GM23338 (cell line): ENCODE measurements at regions not wholly inside any gene's neighbourhood (a gene's known extent, or its start where the extent isn't known, plus 50 kb on each side); places are given as distances from the start of the nearest gene placed in this dataset.

Experiments
- ATAC-seq: fragments of 200-7000 bp; cut with Tn5 transposase; 3 replicates; pipeline ENCODE4 v1.9.1; 2020
- DNase-seq: peaks from one replicate; pipeline ENCODE4 v3.0.0-alpha.2; 2015; ENCODE audit warnings: low spot score
- H2AFZ ChIP-seq: fragments of 200-600 bp; sonication (generic); 2 replicates; pipeline ENCODE4 v1.8.0; 2016; ENCODE audit warnings: antibody characterized with exemption, mild to moderate bottlenecking, moderate library complexity
- H3F3A ChIP-seq: fragments of 200-600 bp; sonication (generic); replicated peaks from 2 replicates; pipeline ENCODE4 v1.8.0; 2017; ENCODE audit warnings: antibody characterized with exemption, mixed run types, low read depth
- H3K27ac ChIP-seq: fragments of 200-600 bp; sonication (generic); 2 replicates; pipeline ENCODE4 v1.6.1; 2016; ENCODE audit warnings: low read depth
- H3K27me3 ChIP-seq: fragments of 200-600 bp; sonication (generic); 2 replicates; pipeline ENCODE4 v1.8.0; 2016; ENCODE audit warnings: mild to moderate bottlenecking, mixed run types, moderate library complexity; ENCODE audit not compliant: insufficient read depth
- H3K36me3 ChIP-seq: fragments of 200-600 bp; sonication (generic); 2 replicates; pipeline ENCODE4 v1.8.0; 2016; ENCODE audit warnings: mild to moderate bottlenecking; ENCODE audit not compliant: insufficient read depth
- H3K4me1 ChIP-seq: fragments of 200-600 bp; sonication (generic); 2 replicates; pipeline ENCODE4 v1.8.0; 2016; ENCODE audit warnings: mild to moderate bottlenecking, moderate library complexity; ENCODE audit not compliant: insufficient read depth
- H3K4me2 ChIP-seq: fragments of 200-600 bp; sonication (generic); 2 replicates; pipeline ENCODE4 v1.7.1; 2017; ENCODE audit warnings: mixed run types
- H3K4me3 ChIP-seq: fragments of 200-600 bp; sonication (generic); 2 replicates; pipeline ENCODE4 v1.6.1; 2016; ENCODE audit warnings: mixed run types
- H3K79me2 ChIP-seq: fragments of 200-600 bp; sonication (generic); replicated peaks from 2 replicates; pipeline ENCODE4 v1.8.0; 2017; ENCODE audit warnings: mild to moderate bottlenecking; ENCODE audit not compliant: insufficient read depth
- H3K9me2 ChIP-seq: fragments of 200-600 bp; sonication (generic); 2 replicates; pipeline ENCODE4 v1.8.0; 2017; ENCODE audit not compliant: insufficient read depth
- H4K20me1 ChIP-seq: fragments of 200-600 bp; sonication (generic); replicated peaks from 2 replicates; pipeline ENCODE4 v1.8.0; 2017; ENCODE audit warnings: mild to moderate bottlenecking; ENCODE audit not compliant: insufficient read depth
- H3K27ac Mint-ChIP-seq: 2 replicates; pipeline ENCODE4 v1.8.0; 2020; ENCODE audit warnings: inconsistent platforms, mild to moderate bottlenecking, moderate library complexity, mixed read lengths
- H3K27me3 Mint-ChIP-seq: 3 replicates; pipeline ENCODE4 v1.8.0; 2022; ENCODE audit warnings: low read depth, mild to moderate bottlenecking, moderate library complexity, mixed read lengths, inconsistent platforms; ENCODE audit not compliant: insufficient read depth, poor library complexity
- H3K36me3 Mint-ChIP-seq: 3 replicates; pipeline ENCODE4 v1.8.0; 2021; ENCODE audit warnings: low read depth, mild to moderate bottlenecking, inconsistent platforms, moderate library complexity, mixed read lengths
- H3K4me1 Mint-ChIP-seq: 3 replicates; pipeline ENCODE4 v1.8.0; 2020; ENCODE audit warnings: mild to moderate bottlenecking, inconsistent platforms, mixed read lengths
- H3K4me3 Mint-ChIP-seq: 3 replicates; pipeline ENCODE4 v1.8.0; 2021; ENCODE audit warnings: moderate library complexity, mild to moderate bottlenecking, inconsistent platforms, mixed read lengths
- H3K9me3 Mint-ChIP-seq: 3 replicates; pipeline ENCODE4 v1.8.0; 2020; ENCODE audit warnings: moderate library complexity, mild to moderate bottlenecking, inconsistent platforms, mixed read lengths
- CREB1 ChIP-seq: fragments of 250-450 bp; sonication (Bioruptor Pico); IDR thresholded peaks from 2 replicates; pipeline ENCODE4 v1.5.0; 2020; ENCODE audit warnings: low read depth, mild to moderate bottlenecking, moderate library complexity
- CTCF ChIP-seq, 2 experiments: fragments of 200-600 bp in 1 of 2; sonication (generic) in 1 of 2; conservative IDR thresholded peaks; 2 replicates each; pipeline versions ENCODE4 v1.5.1 to v1.6.1; 2016 to 2017; ENCODE audit warnings: antibody characterized with exemption in 2 of 2, low read depth in 2 of 2, mild to moderate bottlenecking in 2 of 2, moderate library complexity in 1 of 2
- ETS1 ChIP-seq: IDR thresholded peaks from 2 replicates; pipeline ENCODE4 v1.6.1; 2016; ENCODE audit warnings: antibody characterized with exemption
- EZH2 ChIP-seq: fragments of 200-600 bp; sonication (generic); IDR thresholded peaks from one replicate; pipeline ENCODE4 v1.8.0; 2017; ENCODE audit warnings: antibody characterized with exemption, mild to moderate bottlenecking, low read depth; ENCODE audit not compliant: unreplicated experiment
- EZH2phosphoT487 ChIP-seq: fragments of 200-600 bp; sonication (generic); IDR thresholded peaks from one replicate; pipeline ENCODE4 v1.8.1; 2018; ENCODE audit warnings: antibody characterized with exemption; ENCODE audit not compliant: unreplicated experiment
- JUNB ChIP-seq: IDR thresholded peaks from one replicate; pipeline ENCODE4 v1.6.1; 2016; ENCODE audit warnings: antibody characterized with exemption; ENCODE audit not compliant: unreplicated experiment
- NANOG ChIP-seq: IDR thresholded peaks from 2 replicates; pipeline ENCODE4 v1.6.1; 2016; ENCODE audit warnings: antibody characterized with exemption, borderline replicate concordance
- POLR2AphosphoS5 ChIP-seq: IDR thresholded peaks from 2 replicates; pipeline ENCODE4 v1.6.1; 2016; ENCODE audit warnings: antibody characterized with exemption, low read depth
- REST ChIP-seq: IDR thresholded peaks from one replicate; pipeline ENCODE4 v1.6.1; 2018; ENCODE audit warnings: antibody characterized with exemption; ENCODE audit not compliant: unreplicated experiment
- STAT1 ChIP-seq: IDR thresholded peaks from one replicate; pipeline ENCODE4 v1.6.1; 2016; ENCODE audit warnings: antibody characterized with exemption; ENCODE audit not compliant: unreplicated experiment
- ZNF114 ChIP-seq: fragments of 250-450 bp; sonication (Bioruptor Pico); IDR thresholded peaks from 2 replicates; pipeline ENCODE4 v1.5.0; 2020; ENCODE audit warnings: mild to moderate bottlenecking, moderate library complexity
- ZNF331 ChIP-seq: fragments of 250-450 bp; sonication (Bioruptor Pico); IDR thresholded peaks from 2 replicates; pipeline ENCODE4 v1.5.0; 2020; ENCODE audit warnings: low read depth, mild to moderate bottlenecking, moderate library complexity
- TF ChIP-seq, protein P1 (sequence below): fragments of 250-450 bp; sonication (Bioruptor Pico); IDR thresholded peaks from 2 replicates; pipeline ENCODE4 v1.5.0; 2020; ENCODE audit warnings: mild to moderate bottlenecking, moderate library complexity

GRCh38 chr6:153729189-153729588 is 309.9 kb upstream of the OPRM1 start:
- no peak for TF ChIP-seq REST
- TF ChIP-seq NANOG = no peak
- no peak for TF ChIP-seq EZH2
- TF ChIP-seq JUNB = no peak
- TF ChIP-seq EZH2phosphoT487 = no peak
- no peak for TF ChIP-seq CREB1 (CRISPR knock-in tag)
- no peak for TF ChIP-seq STAT1
- TF ChIP-seq ETS1 = no peak
- TF ChIP-seq ZNF331 (CRISPR knock-in tag) = no peak
- TF ChIP-seq, protein P1, sequence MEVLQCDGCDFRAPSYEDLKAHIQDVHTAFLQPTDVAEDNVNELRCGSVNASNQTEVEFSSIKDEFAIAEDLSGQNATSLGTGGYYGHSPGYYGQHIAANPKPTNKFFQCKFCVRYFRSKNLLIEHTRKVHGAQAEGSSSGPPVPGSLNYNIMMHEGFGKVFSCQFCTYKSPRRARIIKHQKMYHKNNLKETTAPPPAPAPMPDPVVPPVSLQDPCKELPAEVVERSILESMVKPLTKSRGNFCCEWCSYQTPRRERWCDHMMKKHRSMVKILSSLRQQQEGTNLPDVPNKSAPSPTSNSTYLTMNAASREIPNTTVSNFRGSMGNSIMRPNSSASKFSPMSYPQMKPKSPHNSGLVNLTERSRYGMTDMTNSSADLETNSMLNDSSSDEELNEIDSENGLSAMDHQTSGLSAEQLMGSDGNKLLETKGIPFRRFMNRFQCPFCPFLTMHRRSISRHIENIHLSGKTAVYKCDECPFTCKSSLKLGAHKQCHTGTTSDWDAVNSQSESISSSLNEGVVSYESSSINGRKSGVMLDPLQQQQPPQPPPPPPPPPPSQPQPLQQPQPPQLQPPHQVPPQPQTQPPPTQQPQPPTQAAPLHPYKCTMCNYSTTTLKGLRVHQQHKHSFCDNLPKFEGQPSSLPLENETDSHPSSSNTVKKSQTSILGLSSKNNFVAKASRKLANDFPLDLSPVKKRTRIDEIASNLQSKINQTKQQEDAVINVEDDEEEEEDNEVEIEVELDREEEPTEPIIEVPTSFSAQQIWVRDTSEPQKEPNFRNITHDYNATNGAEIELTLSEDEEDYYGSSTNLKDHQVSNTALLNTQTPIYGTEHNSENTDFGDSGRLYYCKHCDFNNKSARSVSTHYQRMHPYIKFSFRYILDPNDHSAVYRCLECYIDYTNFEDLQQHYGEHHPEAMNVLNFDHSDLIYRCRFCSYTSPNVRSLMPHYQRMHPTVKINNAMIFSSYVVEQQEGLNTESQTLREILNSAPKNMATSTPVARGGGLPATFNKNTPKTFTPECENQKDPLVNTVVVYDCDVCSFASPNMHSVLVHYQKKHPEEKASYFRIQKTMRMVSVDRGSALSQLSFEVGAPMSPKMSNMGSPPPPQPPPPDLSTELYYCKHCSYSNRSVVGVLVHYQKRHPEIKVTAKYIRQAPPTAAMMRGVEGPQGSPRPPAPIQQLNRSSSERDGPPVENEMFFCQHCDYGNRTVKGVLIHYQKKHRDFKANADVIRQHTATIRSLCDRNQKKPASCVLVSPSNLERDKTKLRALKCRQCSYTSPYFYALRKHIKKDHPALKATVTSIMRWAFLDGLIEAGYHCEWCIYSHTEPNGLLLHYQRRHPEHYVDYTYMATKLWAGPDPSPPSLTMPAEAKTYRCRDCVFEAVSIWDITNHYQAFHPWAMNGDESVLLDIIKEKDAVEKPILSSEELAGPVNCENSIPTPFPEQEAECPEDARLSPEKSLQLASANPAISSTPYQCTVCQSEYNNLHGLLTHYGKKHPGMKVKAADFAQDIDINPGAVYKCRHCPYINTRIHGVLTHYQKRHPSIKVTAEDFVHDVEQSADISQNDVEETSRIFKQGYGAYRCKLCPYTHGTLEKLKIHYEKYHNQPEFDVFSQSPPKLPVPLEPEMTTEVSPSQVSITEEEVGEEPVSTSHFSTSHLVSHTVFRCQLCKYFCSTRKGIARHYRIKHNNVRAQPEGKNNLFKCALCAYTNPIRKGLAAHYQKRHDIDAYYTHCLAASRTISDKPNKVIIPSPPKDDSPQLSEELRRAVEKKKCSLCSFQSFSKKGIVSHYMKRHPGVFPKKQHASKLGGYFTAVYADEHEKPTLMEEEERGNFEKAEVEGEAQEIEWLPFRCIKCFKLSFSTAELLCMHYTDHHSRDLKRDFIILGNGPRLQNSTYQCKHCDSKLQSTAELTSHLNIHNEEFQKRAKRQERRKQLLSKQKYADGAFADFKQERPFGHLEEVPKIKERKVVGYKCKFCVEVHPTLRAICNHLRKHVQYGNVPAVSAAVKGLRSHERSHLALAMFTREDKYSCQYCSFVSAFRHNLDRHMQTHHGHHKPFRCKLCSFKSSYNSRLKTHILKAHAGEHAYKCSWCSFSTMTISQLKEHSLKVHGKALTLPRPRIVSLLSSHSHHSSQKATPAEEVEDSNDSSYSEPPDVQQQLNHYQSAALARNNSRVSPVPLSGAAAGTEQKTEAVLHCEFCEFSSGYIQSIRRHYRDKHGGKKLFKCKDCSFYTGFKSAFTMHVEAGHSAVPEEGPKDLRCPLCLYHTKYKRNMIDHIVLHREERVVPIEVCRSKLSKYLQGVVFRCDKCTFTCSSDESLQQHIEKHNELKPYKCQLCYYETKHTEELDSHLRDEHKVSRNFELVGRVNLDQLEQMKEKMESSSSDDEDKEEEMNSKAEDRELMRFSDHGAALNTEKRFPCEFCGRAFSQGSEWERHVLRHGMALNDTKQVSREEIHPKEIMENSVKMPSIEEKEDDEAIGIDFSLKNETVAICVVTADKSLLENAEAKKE (CRISPR knock-in tag) = no peak
- TF ChIP-seq ZNF114 (CRISPR knock-in tag) = no peak
- no peak for TF ChIP-seq CTCF (conservative IDR thresholded peaks at IDR 0.05; ENCODE audit: low read depth in 2 of 2)
- no peak for TF ChIP-seq POLR2AphosphoS5
- Histone ChIP-seq H2AFZ (no peak overlapping the region), H3K4me3 (no peak overlapping the region), H4K20me1 (no peaks in the 10 kb centered on the region), H3K27ac (no peak overlapping the region), H3K36me3 (no peaks in the 10 kb centered on the region), H3K9me2 (no peaks in the 10 kb centered on the region), H3K79me2 (no peaks in the 10 kb centered on the region), H3K27me3 (no peaks in the 10 kb centered on the region), H3K4me2 (no peak overlapping the region), H3F3A (no peaks in the 10 kb centered on the region), H3K4me1 (no peaks in the 10 kb centered on the region)
- H3K4me3 Mint-ChIP-seq = no peak overlapping the region
- ATAC-seq (no peak), DNase-seq (no peak)
- H3K27me3 Mint-ChIP-seq = peaks cover 3% of the 10 kb centered on the region
- no peak overlapping the region for H3K27ac Mint-ChIP-seq
- H3K36me3 Mint-ChIP-seq = no peaks in the 10 kb centered on the region
- H3K9me3 Mint-ChIP-seq = no peaks in the 10 kb centered on the region; the same call in 2 of the 3 replicates
- H3K4me1 Mint-ChIP-seq = no peaks in the 10 kb centered on the region
